K562 (cell line): ENCODE measurements at regions not wholly inside any gene's neighbourhood (a gene's known extent, or its start where the extent isn't known, plus 50 kb on each side); places are given as distances from the start of the nearest gene placed in this dataset.

ENCODE experiments used
- ATAC-seq: fragments of 200-7000 bp; cut with Tn5 transposase; 3 replicates; pipeline ENCODE4 v1.9.1; 2020; ENCODE audit warnings: moderate library complexity
- BruUV-seq: library from RNA; stranded (reverse); fragments of 400-500 nt; replicated peaks from 2 replicates; lab custom pipeline; 2021; lab: Mats Ljungman, UMichigan
- CTCF ChIA-PET: fragments of 300-600 bp; formaldehyde crosslinking; extraction: SDS; loops from one replicate; lab custom pipeline; 2021; ENCODE audit warnings: low intra/inter-chr PET ratio; lab: Yijun Ruan, JAX
- POLR2A ChIA-PET: fragments of 300-600, 350-650 bp; sonication (Branson Sonifier 250); formaldehyde crosslinking; extraction: SDS; loops from one replicate; lab custom pipeline; 2021; ENCODE audit warnings: antibody characterized with exemption, inconsistent platforms; lab: Yijun Ruan, JAX
- DNase-seq, 4 experiments: peaks; one replicate each; pipeline versions ENCODE4 v3.0.0 to v3.0.0-alpha.2; 2011 to 2018; ENCODE audit warnings: low spot score in 3 of 4, mixed read lengths in 3 of 4; ENCODE audit errors: extremely low read depth in 1 of 4
- FAIRE-seq: peaks from 2 replicates; lab custom pipeline; 2011; peaks lifted over from hg19 to GRCh38; lab: Jason Lieb, UNC
- H2AFZ ChIP-seq: 2 replicates; pipeline ENCODE4 v1.6.0; 2011; ENCODE audit warnings: low read depth, low read length, control low read depth, inconsistent platforms
- H3K27ac ChIP-seq: fragments of 200-600 bp; 3 replicates; pipeline ENCODE4 v1.8.0; 2011; ENCODE audit warnings: low read depth, mild to moderate bottlenecking, control low read depth, inconsistent platforms, low read length, moderate library complexity, mixed read lengths; ENCODE audit errors: extremely low read depth
- H3K27me3 ChIP-seq, 2 experiments: fragments of 300-600 bp in 1 of 2; 2 replicates in 1 of 2; 3 replicates in 1 of 2; pipeline versions ENCODE4 v1.6.0 to v1.8.0; 2011; ENCODE audit warnings: inconsistent platforms in 2 of 2, low read length in 2 of 2, mild to moderate bottlenecking in 1 of 2, mixed read lengths in 1 of 2, moderate library complexity in 1 of 2; ENCODE audit not compliant: control insufficient read depth in 2 of 2, insufficient read depth in 2 of 2
- H3K36me3 ChIP-seq: fragments of 300-600 bp; 3 replicates; pipeline ENCODE4 v1.8.0; 2011; ENCODE audit warnings: mild to moderate bottlenecking, low read length, inconsistent platforms; ENCODE audit not compliant: control insufficient read depth, insufficient read depth
- H3K4me1 ChIP-seq, 2 experiments: fragments of 200-600 bp in 1 of 2; replicated peaks in 1 of 2; 2 replicates in 1 of 2; 3 replicates in 1 of 2; pipeline versions ENCODE4 v1.5.1 to v1.8.0; 2011; ENCODE audit warnings: inconsistent platforms in 2 of 2, low read length in 2 of 2, mild to moderate bottlenecking in 1 of 2, mixed read lengths in 1 of 2, moderate library complexity in 1 of 2; ENCODE audit not compliant: control insufficient read depth in 2 of 2, insufficient read depth in 2 of 2
- H3K4me2 ChIP-seq: 2 replicates; pipeline ENCODE4 v1.6.1; 2011; ENCODE audit warnings: low read length, control low read depth, inconsistent platforms, mixed read lengths; ENCODE audit not compliant: insufficient read depth
- H3K4me3 ChIP-seq: fragments of 200-600 bp; sonication (generic), shearing (Covaris generic); 2 replicates; pipeline ENCODE4 v1.5.1; 2016; ENCODE audit warnings: control low read depth, inconsistent platforms
- H3K79me2 ChIP-seq: fragments of 200-600 bp; 3 replicates; pipeline ENCODE4 v1.8.0; 2011; ENCODE audit warnings: low read length, inconsistent platforms; ENCODE audit not compliant: control insufficient read depth, insufficient read depth
- H3K9ac ChIP-seq, 2 experiments: 2 replicates each; pipeline versions ENCODE4 v1.6.0 to v1.6.1; 2011; ENCODE audit warnings: low read depth in 2 of 2, low read length in 2 of 2, control low read depth in 1 of 2, inconsistent platforms in 1 of 2, mild to moderate bottlenecking in 1 of 2, mixed read lengths in 1 of 2; ENCODE audit not compliant: insufficient read depth in 1 of 2
- H3K9me1 ChIP-seq: one replicate; pipeline ENCODE4 v1.6.0; 2011; ENCODE audit warnings: inconsistent platforms, mild to moderate bottlenecking, low read length, moderate library complexity; ENCODE audit not compliant: control insufficient read depth, insufficient read depth
- H3K9me3 ChIP-seq: replicated peaks from 2 replicates; pipeline ENCODE4 v1.5.1; 2011; ENCODE audit warnings: low read depth, low read length, inconsistent platforms; ENCODE audit not compliant: control insufficient read depth, insufficient read depth
- H4K20me1 ChIP-seq: replicated peaks from 2 replicates; pipeline ENCODE4 v1.6.1; 2011; ENCODE audit warnings: low read length, inconsistent platforms, mixed read lengths; ENCODE audit not compliant: control insufficient read depth, insufficient read depth
- ARID3B ChIP-seq: fragments of 250-450 bp; sonication (Bioruptor Pico); IDR thresholded peaks from 2 replicates; pipeline ENCODE4 v1.4.0; 2020; ENCODE audit warnings: borderline replicate concordance
- ZNF224 ChIP-seq: sonication (generic); formaldehyde crosslinking; IDR thresholded peaks from 2 replicates; pipeline ENCODE4 v1.8.0; 2022; ENCODE audit warnings: mild to moderate bottlenecking, missing genetic modification reagents
- ZNF277 ChIP-seq: fragments of 250-450 bp; sonication (Bioruptor Pico); IDR thresholded peaks from 2 replicates; pipeline ENCODE4 v1.8.0; 2022; ENCODE audit warnings: inconsistent platforms, mild to moderate bottlenecking, moderate library complexity, borderline replicate concordance
- WGBS: fragments of 100-300 bp; shearing (Covaris generic); methylation state at CpG from one replicate; pipeline ENCODE4 v1.1.6; 2016; ENCODE audit warnings: low coverage, mixed read lengths; ENCODE audit not compliant: insufficient coverage; ENCODE audit errors: missing lambda C conversion rate; 5-methylcytosine and 5-hydroxymethylcytosine counted together
- in situ Hi-C: fragments of 300-500 bp; cut with MboI; formaldehyde crosslinking; loops from 4 replicates; pipeline ENCODE4 v1.15.0; 2018; ENCODE audit warnings: inconsistent platforms, mixed read lengths
- intact Hi-C: fragments of 100-400 bp; cut with micrococcal nuclease; formaldehyde crosslinking; loops from 2 replicates; pipeline ENCODE4 v1.14.2; 2022

GRCh38 chr1:79604490-79605198, 598.1 kb upstream of the ADGRL4 start:
- no peaks in the 10 kb centered on the region; the same call in 1 of the 2 replicates for H3K9me3 ChIP-seq
- no peaks in the 10 kb centered on the region for H3K4me1 ChIP-seq
- no peak for FAIRE-seq
- no peak for ATAC-seq
- no peak overlapping the region for H3K4me2 ChIP-seq
- ChIA-PET POLR2A (no interaction called here), CTCF (no interaction called here)
- H3K27me3 ChIP-seq = no peaks in the 10 kb centered on the region
- no peak overlapping the region for H3K4me3 ChIP-seq
- H3K36me3 ChIP-seq = no peaks in the 10 kb centered on the region
- intact Hi-C loops = no loop called here
- H3K27ac ChIP-seq = no peak overlapping the region
- H3K9ac ChIP-seq = no peak overlapping the region
- TF ChIP-seq ZNF224 (CRISPR knock-in tag) (no peak), ZNF277 (CRISPR knock-in tag) (no peak), ARID3B (no peak)
- WGBS = 1% methylated on average over 9 of the region's 9 CpGs
- no peaks in the 10 kb centered on the region for H4K20me1 ChIP-seq
- no peaks in the 10 kb centered on the region for H3K79me2 ChIP-seq
- in situ Hi-C loops = no loop called here
- H2AFZ ChIP-seq = no peak overlapping the region
- H3K9me1 ChIP-seq = no peaks in the 10 kb centered on the region
- no peak for DNase-seq
- no TSS peak for BruUV-seq
